IMR-90 (cell line): ENCODE measurements at regions not wholly inside any gene's neighbourhood (a gene's known extent, or its start where the extent isn't known, plus 50 kb on each side); places are given as distances from the start of the nearest gene placed in this dataset.

Source experiments
- ATAC-seq: fragments of 200-7000 bp; cut with Tn5 transposase; 2 replicates; pipeline ENCODE4 v1.9.1; 2020; ENCODE audit warnings: low read depth, mild to moderate bottlenecking, moderate library complexity
- BruUV-seq: library from RNA; stranded (reverse); fragments of 400-500 nt; replicated peaks from 2 replicates; lab custom pipeline; 2021; lab: Mats Ljungman, UMichigan
- CTCF ChIA-PET: fragments of 300-600 bp; formaldehyde crosslinking; extraction: SDS; loops from one replicate; lab custom pipeline; 2021; ENCODE audit warnings: antibody characterized with exemption; lab: Yijun Ruan, JAX
- POLR2A ChIA-PET: fragments of 300-600 bp; sonication (Branson Sonifier 250); formaldehyde crosslinking; loops from one replicate; lab custom pipeline; 2022; ENCODE audit warnings: antibody characterized with exemption; ENCODE audit not compliant: unreplicated experiment; lab: Charles Lee
- DNase-seq: peaks from one replicate; pipeline ENCODE4 v3.0.0; 2013
- H2AFZ ChIP-seq: replicated peaks from 2 replicates; pipeline ENCODE3; 2013; ENCODE audit warnings: low read length, mild to moderate bottlenecking; ENCODE audit not compliant: poor library complexity
- H2AK5ac ChIP-seq: 2 replicates; pipeline ENCODE4 v1.6.1; 2013; ENCODE audit warnings: low read depth, low read length, inconsistent platforms
- H2AK9ac ChIP-seq: replicated peaks from 2 replicates; pipeline ENCODE3; 2013; ENCODE audit warnings: mild to moderate bottlenecking, low read depth, low read length, moderate library complexity; ENCODE audit not compliant: poor library complexity
- H2BK120ac ChIP-seq: 2 replicates; pipeline ENCODE4 v1.6.1; 2013; ENCODE audit warnings: low read depth, low read length, inconsistent platforms
- H2BK15ac ChIP-seq: 3 replicates; pipeline ENCODE4 v1.6.1; 2013; ENCODE audit warnings: low read depth, low read length, inconsistent platforms
- H2BK20ac ChIP-seq: 2 replicates; pipeline ENCODE4 v1.6.1; 2013; ENCODE audit warnings: low read depth, mild to moderate bottlenecking, inconsistent platforms, low read length, moderate library complexity
- H2BK5ac ChIP-seq: 2 replicates; pipeline ENCODE4 v1.6.1; 2013; ENCODE audit warnings: mild to moderate bottlenecking, low read depth, low read length, inconsistent platforms; ENCODE audit not compliant: poor library complexity, severe bottlenecking
- H3K14ac ChIP-seq: replicated peaks from 2 replicates; pipeline ENCODE4 v1.6.1; 2013; ENCODE audit warnings: low read depth, low read length, inconsistent platforms
- H3K18ac ChIP-seq: 2 replicates; pipeline ENCODE4 v1.6.1; 2013; ENCODE audit warnings: low read depth, low read length, control low read depth
- H3K23ac ChIP-seq: 2 replicates; pipeline ENCODE4 v1.6.1; 2013; ENCODE audit warnings: low read depth, low read length, inconsistent platforms
- H3K27ac ChIP-seq: 2 replicates; pipeline ENCODE4 v1.5.1; 2013; ENCODE audit warnings: mild to moderate bottlenecking, control low read depth, low read length; ENCODE audit not compliant: insufficient read depth
- H3K27me3 ChIP-seq: 2 replicates; pipeline ENCODE4 v1.6.1; 2013; ENCODE audit warnings: low read length; ENCODE audit not compliant: control insufficient read depth, insufficient read depth
- H3K36me3 ChIP-seq: 2 replicates; pipeline ENCODE4 v1.6.1; 2013; ENCODE audit warnings: low read length, mixed read lengths; ENCODE audit not compliant: control insufficient read depth, insufficient read depth
- H3K4ac ChIP-seq: 2 replicates; pipeline ENCODE4 v1.6.1; 2013; ENCODE audit warnings: low read depth, low read length, inconsistent platforms
- H3K4me1 ChIP-seq: 2 replicates; pipeline ENCODE4 v1.6.1; 2013; ENCODE audit warnings: low read length, mixed read lengths; ENCODE audit not compliant: control insufficient read depth, insufficient read depth
- H3K4me2 ChIP-seq: 2 replicates; pipeline ENCODE4 v1.6.1; 2013; ENCODE audit warnings: low read depth, mild to moderate bottlenecking, control low read depth, low read length, moderate library complexity
- H3K4me3 ChIP-seq: 2 replicates; pipeline ENCODE4 v1.5.1; 2013; ENCODE audit warnings: low read depth, mild to moderate bottlenecking, control low read depth, low read length, moderate library complexity; ENCODE audit not compliant: insufficient read depth
- H3K56ac ChIP-seq: 2 replicates; pipeline ENCODE4 v1.6.1; 2013; ENCODE audit warnings: low read length, inconsistent platforms; ENCODE audit not compliant: insufficient read depth; ENCODE audit errors: extremely low read depth
- H3K79me1 ChIP-seq, 2 experiments: 2 replicates each; pipeline ENCODE4 v1.6.1; 2013; ENCODE audit warnings: low read length in 2 of 2, inconsistent platforms in 1 of 2, low read depth in 1 of 2
- H3K9ac ChIP-seq: 2 replicates; pipeline ENCODE4 v1.6.1; 2013; ENCODE audit warnings: low read depth, low read length, control low read depth
- H3K9me1 ChIP-seq: 2 replicates; pipeline ENCODE4 v1.6.1; 2013; ENCODE audit warnings: low read length, inconsistent platforms; ENCODE audit not compliant: insufficient read depth
- H3K9me3 ChIP-seq: 2 replicates; pipeline ENCODE4 v1.6.1; 2013; ENCODE audit warnings: low read length; ENCODE audit not compliant: control insufficient read depth, insufficient read depth
- H4K20me1 ChIP-seq: 2 replicates; pipeline ENCODE4 v1.6.1; 2013; ENCODE audit warnings: low read length, inconsistent platforms; ENCODE audit not compliant: insufficient read depth
- H4K5ac ChIP-seq: 2 replicates; pipeline ENCODE4 v1.6.1; 2013; ENCODE audit warnings: mild to moderate bottlenecking, low read depth, low read length, control low read depth
- H4K8ac ChIP-seq, 2 experiments: 2 replicates each; pipeline ENCODE4 v1.6.1; 2013; ENCODE audit warnings: low read depth in 2 of 2, low read length in 2 of 2, control low read depth in 1 of 2, inconsistent platforms in 1 of 2
- H4K91ac ChIP-seq: 2 replicates; pipeline ENCODE4 v1.6.1; 2013; ENCODE audit warnings: low read depth, low read length, inconsistent platforms; ENCODE audit not compliant: insufficient read depth
- BHLHE40 ChIP-seq: fragments of 150-350 bp; IDR thresholded peaks from 2 replicates; pipeline ENCODE4 v1.6.1; 2016; ENCODE audit warnings: mild to moderate bottlenecking, low read depth, low read length
- CEBPB ChIP-seq: IDR thresholded peaks from 2 replicates; pipeline ENCODE4 v1.6.1; 2012; ENCODE audit warnings: low read depth, low read length, improper control_type of control experiment
- CHD1 ChIP-seq: IDR thresholded peaks from 2 replicates; pipeline ENCODE4 v1.6.1; 2012; ENCODE audit warnings: low read depth, low read length, improper control_type of control experiment
- ELK1 ChIP-seq: fragments of 150-350 bp; IDR thresholded peaks from 2 replicates; pipeline ENCODE4 v1.6.1; 2016; ENCODE audit warnings: low read depth, mild to moderate bottlenecking, low read length, moderate library complexity, borderline replicate concordance
- FOS ChIP-seq: fragments of 150-350 bp; IDR thresholded peaks from 2 replicates; pipeline ENCODE4 v1.6.1; 2016; ENCODE audit warnings: low read depth, low read length
- MAFK ChIP-seq: IDR thresholded peaks from 2 replicates; pipeline ENCODE4 v1.6.1; 2012; ENCODE audit warnings: low read depth, low read length, improper control_type of control experiment
- MAZ ChIP-seq: IDR thresholded peaks from 2 replicates; pipeline ENCODE4 v1.6.1; 2012; ENCODE audit warnings: low read depth, mild to moderate bottlenecking, low read length, improper control_type of control experiment, moderate library complexity, borderline replicate concordance
- MXI1 ChIP-seq: IDR thresholded peaks from 2 replicates; pipeline ENCODE4 v1.6.1; 2012; ENCODE audit warnings: low read depth, mild to moderate bottlenecking, low read length, moderate library complexity, borderline replicate concordance
- NFE2L2 ChIP-seq: fragments of 150-350 bp; IDR thresholded peaks from 2 replicates; pipeline ENCODE4 v1.6.1; 2016; ENCODE audit warnings: low read depth, mild to moderate bottlenecking, low read length
- POLR2A ChIP-seq: IDR thresholded peaks from 2 replicates; pipeline ENCODE4 v1.6.1; 2012; ENCODE audit warnings: mild to moderate bottlenecking, low read depth, low read length
- RAD21 ChIP-seq: IDR thresholded peaks from 2 replicates; pipeline ENCODE4 v1.6.1; 2012; ENCODE audit warnings: low read length, improper control_type of control experiment
- RCOR1 ChIP-seq: IDR thresholded peaks from 2 replicates; pipeline ENCODE4 v1.6.1; 2012; ENCODE audit warnings: mild to moderate bottlenecking, low read length, improper control_type of control experiment; ENCODE audit not compliant: insufficient replicate concordance
- RFX5 ChIP-seq: IDR thresholded peaks from 2 replicates; pipeline ENCODE4 v1.8.0; 2012; ENCODE audit warnings: low read depth, mild to moderate bottlenecking, low read length, moderate library complexity
- SMC3 ChIP-seq: fragments of 150-350 bp; IDR thresholded peaks from 2 replicates; pipeline ENCODE4 v1.6.1; 2016; ENCODE audit warnings: low read depth, mild to moderate bottlenecking, antibody characterized with exemption, low read length, moderate library complexity
- USF2 ChIP-seq: fragments of 150-350 bp; IDR thresholded peaks from 2 replicates; pipeline ENCODE4 v1.6.1; 2017; ENCODE audit warnings: mild to moderate bottlenecking, antibody characterized with exemption, low read length, low read depth
- WGBS, 2 experiments: methylation state at CpG; one replicate each; pipeline versions ENCODE4 v1.1.5 to v1.1.7; 2013; ENCODE audit warnings: missing lambda C conversion rate in 2 of 2; ENCODE audit not compliant: insufficient read length in 1 of 2; ENCODE audit errors: extremely low coverage in 2 of 2; 5-methylcytosine and 5-hydroxymethylcytosine counted together
- dilution Hi-C: fragments of 300-500 bp; cut with HindIII; formaldehyde crosslinking; loops from one replicate; pipeline ENCODE4 v1.14.3; 2018; ENCODE audit warnings: low sequenced_read_pairs; ENCODE audit not compliant: unreplicated experiment
- in situ Hi-C: fragments of 300-500 bp; cut with MboI; formaldehyde crosslinking; loops from 3 replicates; pipeline ENCODE4 v1.14.3; 2019; ENCODE audit warnings: low sequenced_read_pairs, inconsistent platforms, mixed read lengths
- intact Hi-C: fragments of 100-400 bp; cut with micrococcal nuclease; formaldehyde crosslinking; loops from 2 replicates; pipeline ENCODE4 v1.10.0; 2022
- TF ChIP-seq, protein P1 (sequence below): conservative IDR thresholded peaks from 2 replicates; pipeline ENCODE4 v1.5.1; 2012; ENCODE audit warnings: mild to moderate bottlenecking, low read depth, low read length, improper control_type of control experiment

- dilution Hi-C loops (no loop called here), in situ Hi-C loops (no loop called here), intact Hi-C loops (no loop called here)
- no peaks in the 10 kb centered on the region for H3K79me1 ChIP-seq
- no CpG with 5 or more reads among the region's 4 CpGs for WGBS, 2 experiments
- no peak overlapping the region for H4K5ac ChIP-seq
- no peak overlapping the region for H3K27ac ChIP-seq
- H2BK15ac ChIP-seq, result no peak overlapping the region
- H3K56ac ChIP-seq, result no peak overlapping the region
- CTCF ChIA-PET, result no interaction called here
- no peaks in the 10 kb centered on the region for H3K9me1 ChIP-seq
- BruUV-seq, result no TSS peak
- no peak overlapping the region for H2BK5ac ChIP-seq
- no peak overlapping the region for H3K4ac ChIP-seq
- H3K36me3 ChIP-seq, result no peaks in the 10 kb centered on the region
- no peak overlapping the region for H3K4me3 ChIP-seq
- H3K9me3 ChIP-seq, result no peaks in the 10 kb centered on the region
- no peak overlapping the region for H3K18ac ChIP-seq
- H3K14ac ChIP-seq, result no peak overlapping the region
- no peak overlapping the region for H3K4me2 ChIP-seq
- DNase-seq, result no peak
- no peak overlapping the region for H2AFZ ChIP-seq
- no peak for TF ChIP-seq NFE2L2
- TF ChIP-seq POLR2A, result no peak
- TF ChIP-seq MXI1, result no peak
- TF ChIP-seq USF2, result no peak
- TF ChIP-seq ELK1, result no peak
- no peak for TF ChIP-seq SMC3
- TF ChIP-seq RCOR1, result no peak
- TF ChIP-seq RAD21, result no peak
- TF ChIP-seq FOS, result no peak
- TF ChIP-seq, protein P1, sequence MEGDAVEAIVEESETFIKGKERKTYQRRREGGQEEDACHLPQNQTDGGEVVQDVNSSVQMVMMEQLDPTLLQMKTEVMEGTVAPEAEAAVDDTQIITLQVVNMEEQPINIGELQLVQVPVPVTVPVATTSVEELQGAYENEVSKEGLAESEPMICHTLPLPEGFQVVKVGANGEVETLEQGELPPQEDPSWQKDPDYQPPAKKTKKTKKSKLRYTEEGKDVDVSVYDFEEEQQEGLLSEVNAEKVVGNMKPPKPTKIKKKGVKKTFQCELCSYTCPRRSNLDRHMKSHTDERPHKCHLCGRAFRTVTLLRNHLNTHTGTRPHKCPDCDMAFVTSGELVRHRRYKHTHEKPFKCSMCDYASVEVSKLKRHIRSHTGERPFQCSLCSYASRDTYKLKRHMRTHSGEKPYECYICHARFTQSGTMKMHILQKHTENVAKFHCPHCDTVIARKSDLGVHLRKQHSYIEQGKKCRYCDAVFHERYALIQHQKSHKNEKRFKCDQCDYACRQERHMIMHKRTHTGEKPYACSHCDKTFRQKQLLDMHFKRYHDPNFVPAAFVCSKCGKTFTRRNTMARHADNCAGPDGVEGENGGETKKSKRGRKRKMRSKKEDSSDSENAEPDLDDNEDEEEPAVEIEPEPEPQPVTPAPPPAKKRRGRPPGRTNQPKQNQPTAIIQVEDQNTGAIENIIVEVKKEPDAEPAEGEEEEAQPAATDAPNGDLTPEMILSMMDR, result no peak
- TF ChIP-seq CHD1, result no peak
- no peak for TF ChIP-seq MAFK
- no peak for TF ChIP-seq RFX5
- no peak for TF ChIP-seq BHLHE40
- no peak for TF ChIP-seq MAZ
- no peak for TF ChIP-seq CEBPB
- no peak overlapping the region for H2BK120ac ChIP-seq
- no peak overlapping the region for H2AK5ac ChIP-seq
- ATAC-seq, result no peak
- peaks cover 4% of the 10 kb centered on the region for H3K27me3 ChIP-seq
- no peak overlapping the region for H3K9ac ChIP-seq
- no peaks in the 10 kb centered on the region for H3K4me1 ChIP-seq
- no peak overlapping the region for H4K8ac ChIP-seq
- no peak overlapping the region for H4K91ac ChIP-seq
- H4K20me1 ChIP-seq, result no peaks in the 10 kb centered on the region
- H2AK9ac ChIP-seq, result no peak overlapping the region
- no peak overlapping the region for H3K23ac ChIP-seq
- no peak overlapping the region for H2BK20ac ChIP-seq
- POLR2A ChIA-PET, result no interaction called here
Observed at GRCh38 chr3:10558736-10559135, 53.4 kb upstream of the ATP2B2 start.
